ENCODE measurements at regions not wholly inside any gene's neighbourhood (a gene's known extent, or its start where the extent isn't known, plus 50 kb on each side); places are given as distances from the start of the nearest gene placed in this dataset.

DNA sequence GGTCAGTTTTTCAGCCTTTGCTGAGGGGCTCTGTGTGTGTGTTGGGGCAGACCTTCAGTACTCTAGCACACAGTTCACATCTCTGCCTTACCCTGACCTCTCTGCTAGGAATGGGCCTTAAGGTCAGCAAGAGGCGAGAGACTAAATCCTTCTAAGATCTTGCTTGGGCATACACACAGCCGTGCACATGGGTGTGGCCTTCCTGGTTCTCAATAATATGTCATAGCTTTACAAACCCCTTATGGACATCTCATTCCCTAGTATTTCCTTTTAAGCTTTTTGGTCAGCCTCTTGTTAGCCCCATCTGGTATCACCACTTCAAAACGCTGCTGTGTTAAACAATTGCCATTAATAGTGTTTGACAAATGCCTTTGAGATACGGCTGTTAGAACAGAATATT, 69.4 kb upstream of the SPATA13 start:
- no peak overlapping the region for H3K27ac Mint-ChIP-seq
- no peaks in the 10 kb centered on the region for H3K27me3 ChIP-seq (ENCODE audit: control insufficient read depth, insufficient read depth, low read length)
- TF ChIP-seq, protein P1, sequence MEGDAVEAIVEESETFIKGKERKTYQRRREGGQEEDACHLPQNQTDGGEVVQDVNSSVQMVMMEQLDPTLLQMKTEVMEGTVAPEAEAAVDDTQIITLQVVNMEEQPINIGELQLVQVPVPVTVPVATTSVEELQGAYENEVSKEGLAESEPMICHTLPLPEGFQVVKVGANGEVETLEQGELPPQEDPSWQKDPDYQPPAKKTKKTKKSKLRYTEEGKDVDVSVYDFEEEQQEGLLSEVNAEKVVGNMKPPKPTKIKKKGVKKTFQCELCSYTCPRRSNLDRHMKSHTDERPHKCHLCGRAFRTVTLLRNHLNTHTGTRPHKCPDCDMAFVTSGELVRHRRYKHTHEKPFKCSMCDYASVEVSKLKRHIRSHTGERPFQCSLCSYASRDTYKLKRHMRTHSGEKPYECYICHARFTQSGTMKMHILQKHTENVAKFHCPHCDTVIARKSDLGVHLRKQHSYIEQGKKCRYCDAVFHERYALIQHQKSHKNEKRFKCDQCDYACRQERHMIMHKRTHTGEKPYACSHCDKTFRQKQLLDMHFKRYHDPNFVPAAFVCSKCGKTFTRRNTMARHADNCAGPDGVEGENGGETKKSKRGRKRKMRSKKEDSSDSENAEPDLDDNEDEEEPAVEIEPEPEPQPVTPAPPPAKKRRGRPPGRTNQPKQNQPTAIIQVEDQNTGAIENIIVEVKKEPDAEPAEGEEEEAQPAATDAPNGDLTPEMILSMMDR (IDR thresholded peaks at IDR 0.05) = no peak
- ATAC-seq (peak in 1 of 3 donors; percentile 15), DNase-seq (no peak)
- H3K4me1 ChIP-seq (ENCODE audit: control insufficient read depth, insufficient read depth, low read length) = no peaks in the 10 kb centered on the region
- intact Hi-C loops (cut with micrococcal nuclease) = no loop called here
- no peaks in the 10 kb centered on the region for H3K9me3 Mint-ChIP-seq
- H3K36me3 ChIP-seq (ENCODE audit: control insufficient read depth, insufficient read depth, low read length) = no peaks in the 10 kb centered on the region
- H3K4me3 ChIP-seq (ENCODE audit: low read length) = no peak overlapping the region
- no peaks in the 10 kb centered on the region for H3K4me1 Mint-ChIP-seq
- no peak overlapping the region for H3K27ac ChIP-seq (ENCODE audit: low read length)
- H3K27me3 Mint-ChIP-seq (ENCODE audit: low read depth in 2 of 2) = peaks cover 5 to 6% of the 10 kb centered on the region in 2 donors
- no peak overlapping the region for H3K4me3 Mint-ChIP-seq
- no peaks in the 10 kb centered on the region for H3K9me3 ChIP-seq (ENCODE audit: control insufficient read depth, insufficient read depth, low read length)
- no peaks in the 10 kb centered on the region for H3K36me3 Mint-ChIP-seq
- WGBS (ENCODE audit: insufficient coverage) = 95% methylated on average over 4 of the region's 4 CpGs

DNA sequence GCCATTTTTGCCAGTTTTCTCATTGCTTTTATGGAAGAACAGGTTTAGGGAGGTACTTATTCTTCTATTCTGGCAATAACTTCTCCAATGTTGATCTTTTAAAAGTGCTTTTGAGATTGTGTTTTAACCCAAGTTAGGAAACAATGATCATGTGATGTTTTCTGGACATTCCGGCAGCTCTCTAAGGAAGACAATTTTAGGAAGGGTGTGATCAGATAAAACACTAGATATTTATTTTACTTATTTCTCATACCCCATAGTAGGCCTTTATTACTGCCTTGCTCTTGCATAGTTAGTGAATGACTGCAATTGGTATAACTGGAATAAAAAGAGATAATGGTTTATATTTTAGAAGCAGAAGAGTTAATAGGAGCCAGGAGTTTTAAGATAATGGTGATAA, 68.4 kb upstream of the SPATA13 start:
- DNase-seq (no peak), ATAC-seq (no peak)
- WGBS (ENCODE audit: insufficient coverage) = no CpG with 5 or more reads among the region's 1 CpG
- H3K27ac ChIP-seq (ENCODE audit: low read length) = no peak overlapping the region
- H3K36me3 ChIP-seq (ENCODE audit: control insufficient read depth, insufficient read depth, low read length) = no peaks in the 10 kb centered on the region
- H3K4me1 Mint-ChIP-seq = no peaks in the 10 kb centered on the region
- intact Hi-C loops (cut with micrococcal nuclease) = no loop called here
- no peaks in the 10 kb centered on the region for H3K4me1 ChIP-seq (ENCODE audit: control insufficient read depth, insufficient read depth, low read length)
- TF ChIP-seq, protein P1 (IDR thresholded peaks at IDR 0.05) = no peak
- no peaks in the 10 kb centered on the region for H3K9me3 Mint-ChIP-seq
- H3K4me3 ChIP-seq (ENCODE audit: low read length) = no peak overlapping the region
- no peak overlapping the region for H3K4me3 Mint-ChIP-seq
- no peaks in the 10 kb centered on the region for H3K27me3 ChIP-seq (ENCODE audit: control insufficient read depth, insufficient read depth, low read length)
- H3K9me3 ChIP-seq (ENCODE audit: control insufficient read depth, insufficient read depth, low read length) = no peaks in the 10 kb centered on the region
- no peak overlapping the region for H3K27ac Mint-ChIP-seq
- peaks cover 0 to 3% of the 10 kb centered on the region in 2 donors for H3K27me3 Mint-ChIP-seq (ENCODE audit: low read depth in 2 of 2)
- H3K36me3 Mint-ChIP-seq = no peaks in the 10 kb centered on the region

DNA sequence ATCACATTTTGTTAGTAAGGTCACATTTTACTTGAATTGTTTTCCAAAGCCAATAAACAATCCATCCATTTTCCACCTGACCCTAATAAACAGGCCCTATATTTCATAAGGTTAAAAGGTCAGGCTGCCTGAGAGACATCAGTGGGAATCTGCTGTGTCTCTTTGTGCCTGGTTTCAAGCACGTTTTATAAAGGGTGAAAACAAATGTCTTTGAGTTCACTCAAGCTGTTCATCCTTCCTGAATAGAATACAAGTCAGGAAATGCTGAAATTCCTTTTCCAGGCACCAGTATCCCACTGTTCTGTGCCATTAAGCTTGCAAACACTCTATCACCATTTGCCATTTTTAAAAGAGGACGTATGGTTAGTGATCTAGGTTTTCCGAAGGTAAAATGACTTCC, 67.5 kb upstream of the SPATA13 start:
- no peaks in the 10 kb centered on the region for H3K9me3 Mint-ChIP-seq
- Histone ChIP-seq H3K9me3 (ENCODE audit: control insufficient read depth, insufficient read depth, low read length) (no peaks in the 10 kb centered on the region), H3K4me3 (ENCODE audit: low read length) (no peak overlapping the region), H3K27me3 (ENCODE audit: control insufficient read depth, insufficient read depth, low read length) (no peaks in the 10 kb centered on the region), H3K27ac (ENCODE audit: low read length) (no peak overlapping the region), H3K36me3 (ENCODE audit: control insufficient read depth, insufficient read depth, low read length) (no peaks in the 10 kb centered on the region), H3K4me1 (ENCODE audit: control insufficient read depth, insufficient read depth, low read length) (no peaks in the 10 kb centered on the region)
- H3K36me3 Mint-ChIP-seq = no peaks in the 10 kb centered on the region
- TF ChIP-seq, protein P1 (IDR thresholded peaks at IDR 0.05) = no peak
- peaks cover 0 to 3% of the 10 kb centered on the region in 2 donors for H3K27me3 Mint-ChIP-seq (ENCODE audit: low read depth in 2 of 2)
- no peaks in the 10 kb centered on the region for H3K4me1 Mint-ChIP-seq
- H3K27ac Mint-ChIP-seq = no peak overlapping the region
- WGBS (ENCODE audit: insufficient coverage) = 96% methylated on average over 3 of the region's 3 CpGs
- DNase-seq (no peak), ATAC-seq (no peak)
- intact Hi-C loops (cut with micrococcal nuclease) = no loop called here
- H3K4me3 Mint-ChIP-seq = no peak overlapping the region

DNA sequence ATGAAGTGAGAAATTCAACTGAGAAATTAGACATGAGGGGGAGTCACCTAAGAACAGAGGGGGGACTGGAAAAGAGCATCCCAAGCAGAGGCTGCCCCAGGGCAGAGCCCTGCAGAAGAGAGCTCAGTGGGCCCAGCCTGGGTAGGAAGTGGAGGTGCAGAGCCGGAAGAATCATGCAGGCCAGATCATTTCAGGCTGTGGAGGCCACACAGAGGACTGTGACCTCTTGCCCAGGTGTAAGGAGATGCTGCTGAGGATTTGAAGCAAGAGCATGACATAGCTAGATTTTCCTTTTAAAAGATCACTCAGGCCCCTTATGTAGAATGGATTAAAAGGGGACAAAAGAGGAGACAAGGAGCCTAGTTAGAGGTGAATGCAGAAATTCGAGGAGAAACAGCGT, 63.9 kb upstream of the SPATA13 start:
- Histone ChIP-seq H3K36me3 (ENCODE audit: control insufficient read depth, insufficient read depth, low read length) (no peaks in the 10 kb centered on the region), H3K27me3 (ENCODE audit: control insufficient read depth, insufficient read depth, low read length) (no peaks in the 10 kb centered on the region), H3K4me3 (ENCODE audit: low read length) (no peak overlapping the region), H3K4me1 (ENCODE audit: control insufficient read depth, insufficient read depth, low read length) (no peaks in the 10 kb centered on the region), H3K27ac (ENCODE audit: low read length) (no peak overlapping the region), H3K9me3 (ENCODE audit: control insufficient read depth, insufficient read depth, low read length) (no peaks in the 10 kb centered on the region)
- H3K27ac Mint-ChIP-seq = no peak overlapping the region
- no peaks in the 10 kb centered on the region for H3K4me1 Mint-ChIP-seq
- 93% methylated on average over 3 of the region's 3 CpGs for WGBS (ENCODE audit: insufficient coverage)
- H3K36me3 Mint-ChIP-seq = no peaks in the 10 kb centered on the region
- no peak for ATAC-seq
- DNase-seq = no peak
- H3K9me3 Mint-ChIP-seq = no peaks in the 10 kb centered on the region
- TF ChIP-seq, protein P1 (IDR thresholded peaks at IDR 0.05) = no peak
- peaks cover 5 to 11% of the 10 kb centered on the region in 2 donors for H3K27me3 Mint-ChIP-seq (ENCODE audit: low read depth in 2 of 2)
- intact Hi-C loops (cut with micrococcal nuclease) = no loop called here
- no peak overlapping the region for H3K4me3 Mint-ChIP-seq
